HG03064 (cell line): ENCODE measurements at regions not wholly inside any gene's neighbourhood (a gene's known extent, or its start where the extent isn't known, plus 50 kb on each side); places are given as distances from the start of the nearest gene placed in this dataset.

Experiments used
- ATAC-seq: cut with Tn5 transposase; IDR thresholded peaks from one replicate; pipeline ENCODE4 v1.9.1; 2021; ENCODE audit warnings: low read depth; ENCODE audit not compliant: unreplicated experiment

- ATAC-seq = no peak
Measured at GRCh38 chr21:15508554-15508953, 221.2 kb upstream of the USP25 start.

- ATAC-seq = peak; percentile 95
Measured at GRCh38 chr21:15514073-15514946, 215.5 kb upstream of the USP25 start.

- ATAC-seq = no peak
Measured at GRCh38 chr21:15515908-15516307, 213.9 kb upstream of the USP25 start.

- ATAC-seq = no peak
Measured at GRCh38 chr21:15517394-15517793, 212.4 kb upstream of the USP25 start.

- no peak for ATAC-seq
Measured at GRCh38 chr21:15520811-15521643, 208.8 kb upstream of the USP25 start.

- no peak for ATAC-seq
Measured at GRCh38 chr21:15521644-15522001, 208.2 kb upstream of the USP25 start.

GRCh38 chr21:15522148-15522547 is 207.6 kb upstream of the USP25 start:
- no peak for ATAC-seq

GRCh38 chr21:15524855-15525254 is 204.9 kb upstream of the USP25 start:
- ATAC-seq = no peak

- no peak for ATAC-seq
Measured at GRCh38 chr21:15526798-15527197, 203.0 kb upstream of the USP25 start.

GRCh38 chr21:15528346-15528745 is 201.4 kb upstream of the USP25 start:
- ATAC-seq = no peak

GRCh38 chr21:15531986-15532385 is 197.8 kb upstream of the USP25 start:
- ATAC-seq = no peak

- no peak for ATAC-seq
Measured at GRCh38 chr21:15533618-15534017, 196.2 kb upstream of the USP25 start.

- no peak for ATAC-seq
Measured at GRCh38 chr21:15534450-15534886, 195.3 kb upstream of the USP25 start.

- ATAC-seq = no peak
Measured at GRCh38 chr21:15539376-15539775, 190.4 kb upstream of the USP25 start.

GRCh38 chr21:15543473-15543872 is 186.3 kb upstream of the USP25 start:
- no peak for ATAC-seq

- no peak for ATAC-seq
Measured at GRCh38 chr21:15549671-15550070, 180.1 kb upstream of the USP25 start.

- ATAC-seq = no peak
Measured at GRCh38 chr21:15552914-15553494, 176.8 kb upstream of the USP25 start.

- no peak for ATAC-seq
Measured at GRCh38 chr21:15557925-15558324, 171.9 kb upstream of the USP25 start.

GRCh38 chr21:15558884-15559283 is 170.9 kb upstream of the USP25 start:
- no peak for ATAC-seq

GRCh38 chr21:15559660-15560059 is 170.1 kb upstream of the USP25 start:
- no peak for ATAC-seq

- ATAC-seq = no peak
Measured at GRCh38 chr21:15560383-15561056, 169.3 kb upstream of the USP25 start.
